OCI-LY1 (cell line): ENCODE measurements at regions not wholly inside any gene's neighbourhood (a gene's known extent, or its start where the extent isn't known, plus 50 kb on each side); places are given as distances from the start of the nearest gene placed in this dataset.

Experiments
- H2AFZ ChIP-seq: fragments of 200-600 bp; sonication (generic), shearing (Covaris generic); 2 replicates; pipeline ENCODE4 v1.6.0; 2014; ENCODE audit warnings: antibody characterized with exemption, mild to moderate bottlenecking, low read length
- H3F3A ChIP-seq: fragments of 200-600 bp; sonication (generic), shearing (Covaris generic); 2 replicates; pipeline ENCODE4 v1.6.0; 2014; ENCODE audit warnings: mild to moderate bottlenecking, antibody characterized with exemption, low read length, moderate library complexity; ENCODE audit not compliant: insufficient read depth
- H3K27ac ChIP-seq: fragments of 200-600 bp; sonication (generic); 2 replicates; pipeline ENCODE4 v1.5.1; 2014; ENCODE audit warnings: low read length, mixed run types, mild to moderate bottlenecking, low read depth; ENCODE audit not compliant: poor library complexity, severe bottlenecking
- H3K27me3 ChIP-seq: fragments of 200-600 bp; sonication (generic); 2 replicates; pipeline ENCODE4 v1.6.0; 2014; ENCODE audit warnings: antibody characterized with exemption, mild to moderate bottlenecking, low read length, moderate library complexity; ENCODE audit not compliant: insufficient read depth
- H3K36me3 ChIP-seq: fragments of 200-600 bp; sonication (generic); 2 replicates; pipeline ENCODE4 v1.6.1; 2014; ENCODE audit warnings: mild to moderate bottlenecking, antibody characterized with exemption, low read length, moderate library complexity, mixed read lengths; ENCODE audit not compliant: insufficient read depth
- H3K4me1 ChIP-seq: fragments of 200-600 bp; sonication (generic); 2 replicates; pipeline ENCODE4 v1.5.1; 2014; ENCODE audit warnings: mild to moderate bottlenecking, low read length, moderate library complexity; ENCODE audit not compliant: insufficient read depth, severe bottlenecking
- H3K4me2 ChIP-seq: fragments of 200-600 bp; sonication (generic), shearing (Covaris generic); 2 replicates; pipeline ENCODE4 v1.6.1; 2014; ENCODE audit warnings: low read length
- H3K4me3 ChIP-seq: fragments of 200-600 bp; sonication (generic); 2 replicates; pipeline ENCODE4 v1.5.1; 2014; ENCODE audit warnings: low read length, low read depth, mild to moderate bottlenecking, mixed read lengths; ENCODE audit not compliant: poor library complexity, severe bottlenecking
- H3K79me2 ChIP-seq: fragments of 200-600 bp; shearing (Covaris generic); 2 replicates; pipeline ENCODE4 v1.6.1; 2016; ENCODE audit warnings: mixed run types, low read length, mixed read lengths; ENCODE audit not compliant: insufficient read depth
- H3K9ac ChIP-seq: fragments of 200-600 bp; sonication (generic), shearing (Covaris generic); 2 replicates; pipeline ENCODE4 v1.6.1; 2014; ENCODE audit warnings: mild to moderate bottlenecking, low read length, mixed read lengths
- H3K9me2 ChIP-seq: fragments of 200-600 bp; sonication (generic), shearing (Covaris generic); 2 replicates; pipeline ENCODE4 v1.6.1; 2014; ENCODE audit warnings: low read depth, mild to moderate bottlenecking, low read length, mixed read lengths
- H3K9me3 ChIP-seq: fragments of 200-600 bp; shearing (Covaris generic); 2 replicates; pipeline ENCODE4 v1.6.1; 2014; ENCODE audit warnings: low read length, mixed read lengths
- H4K20me1 ChIP-seq: fragments of 200-600 bp; sonication (generic), shearing (Covaris generic); 2 replicates; pipeline ENCODE4 v1.6.0; 2016; ENCODE audit warnings: mild to moderate bottlenecking, low read length; ENCODE audit not compliant: insufficient read depth
- CTCF ChIP-seq: fragments of 200-600 bp; sonication (generic), shearing (Covaris generic); IDR thresholded peaks from 2 replicates; pipeline ENCODE4 v1.5.1; 2017; ENCODE audit warnings: mild to moderate bottlenecking, antibody characterized with exemption, low read length, moderate library complexity, mixed read lengths
- EZH2 ChIP-seq: fragments of 200-600 bp; sonication (generic), shearing (Covaris generic); IDR thresholded peaks from 2 replicates; pipeline ENCODE4 v1.8.0; 2017; ENCODE audit warnings: borderline replicate concordance, mixed run types, mild to moderate bottlenecking, antibody characterized with exemption, low read length, moderate library complexity, mixed read lengths

- H3K27me3 ChIP-seq: no peaks in the 10 kb centered on the region
- no peak overlapping the region for H3K4me3 ChIP-seq
- H3K36me3 ChIP-seq: no peaks in the 10 kb centered on the region
- TF ChIP-seq CTCF: no peak
- TF ChIP-seq EZH2: no peak
- H3K4me2 ChIP-seq: no peak overlapping the region
- H2AFZ ChIP-seq: no peak overlapping the region
- no peaks in the 10 kb centered on the region for H3F3A ChIP-seq
- no peak overlapping the region for H3K9ac ChIP-seq
- H3K4me1 ChIP-seq: no peaks in the 10 kb centered on the region
- H3K27ac ChIP-seq: no peak overlapping the region
- H3K9me3 ChIP-seq: no peaks in the 10 kb centered on the region
- no peaks in the 10 kb centered on the region for H3K79me2 ChIP-seq
- H3K9me2 ChIP-seq: no peaks in the 10 kb centered on the region
- no peaks in the 10 kb centered on the region for H4K20me1 ChIP-seq
Measured at GRCh38 chr13:56713656-56714055, 427.1 kb upstream of the PRR20A start.

- H3K79me2 ChIP-seq: no peaks in the 10 kb centered on the region
- no peaks in the 10 kb centered on the region for H4K20me1 ChIP-seq
- no peaks in the 10 kb centered on the region for H3F3A ChIP-seq
- no peak for TF ChIP-seq CTCF
- TF ChIP-seq EZH2: no peak
- H3K4me1 ChIP-seq: no peaks in the 10 kb centered on the region
- no peaks in the 10 kb centered on the region for H3K36me3 ChIP-seq
- no peaks in the 10 kb centered on the region for H3K27me3 ChIP-seq
- no peak overlapping the region for H3K27ac ChIP-seq
- no peak overlapping the region for H3K4me3 ChIP-seq
- no peak overlapping the region for H3K4me2 ChIP-seq
- no peak overlapping the region for H2AFZ ChIP-seq
- H3K9ac ChIP-seq: no peak overlapping the region
- H3K9me2 ChIP-seq: no peaks in the 10 kb centered on the region
- no peaks in the 10 kb centered on the region for H3K9me3 ChIP-seq
Measured at GRCh38 chr13:56718791-56719190, 421.9 kb upstream of the PRR20A start.

GRCh38 chr13:56720841-56721240 is 419.9 kb upstream of the PRR20A start:
- H3K27me3 ChIP-seq: no peaks in the 10 kb centered on the region
- no peaks in the 10 kb centered on the region for H3K36me3 ChIP-seq
- no peak overlapping the region for H3K27ac ChIP-seq
- H3K9ac ChIP-seq: no peak overlapping the region
- no peaks in the 10 kb centered on the region for H4K20me1 ChIP-seq
- H3K9me2 ChIP-seq: no peaks in the 10 kb centered on the region
- no peaks in the 10 kb centered on the region for H3F3A ChIP-seq
- TF ChIP-seq CTCF (no peak), EZH2 (no peak)
- H3K4me2 ChIP-seq: no peak overlapping the region
- H3K4me1 ChIP-seq: no peaks in the 10 kb centered on the region
- no peak overlapping the region for H3K4me3 ChIP-seq
- H3K79me2 ChIP-seq: no peaks in the 10 kb centered on the region
- no peak overlapping the region for H2AFZ ChIP-seq
- H3K9me3 ChIP-seq: no peaks in the 10 kb centered on the region
